ENCODE measurements at regions not wholly inside any gene's neighbourhood (a gene's known extent, or its start where the extent isn't known, plus 50 kb on each side); places are given as distances from the start of the nearest gene placed in this dataset.
A peak's percentile ranks its signal among the peaks of the same experiment; 100 is the strongest.

GRCh38 chr6:26200918-26201721 is 113.9 kb downstream of the HFE start:
- TF ChIP-seq CTCF (IDR thresholded peaks at IDR 0.05): no peak
- H3K9me3 Mint-ChIP-seq (ENCODE audit: low read depth): no peaks in the 10 kb centered on the region
- peaks cover 38% of the 10 kb centered on the region for H3K4me1 Mint-ChIP-seq (ENCODE audit: low read depth)
- no peak overlapping the region for H3K27ac Mint-ChIP-seq (ENCODE audit: unreplicated experiment)
- H3K27me3 Mint-ChIP-seq (ENCODE audit: low read depth): no peaks in the 10 kb centered on the region
- no peaks in the 10 kb centered on the region for H3K36me3 Mint-ChIP-seq (ENCODE audit: low read depth)
- no peak overlapping the region for H3K4me3 Mint-ChIP-seq (ENCODE audit: unreplicated experiment)
- DNase-seq (ENCODE audit: low spot score): no peak

GRCh38 chr6:26202201-26202611 is 115.0 kb downstream of the HFE start:
- H3K27ac Mint-ChIP-seq (ENCODE audit: unreplicated experiment): no peak overlapping the region
- H3K4me1 Mint-ChIP-seq (ENCODE audit: low read depth): peaks cover 30% of the 10 kb centered on the region

GRCh38 chr6:26202811-26203583 is 115.8 kb downstream of the HFE start:
- H3K4me3 Mint-ChIP-seq (ENCODE audit: unreplicated experiment): peak overlapping the region; percentile 23

More at GRCh38 chr6:26202201-26202611, 115.0 kb downstream of the HFE start:
- no peak for TF ChIP-seq CTCF (IDR thresholded peaks at IDR 0.05)
- no peak for DNase-seq (ENCODE audit: low spot score)
- no peak overlapping the region for H3K4me3 Mint-ChIP-seq (ENCODE audit: unreplicated experiment)
- no peaks in the 10 kb centered on the region for H3K27me3 Mint-ChIP-seq (ENCODE audit: low read depth)
- no peaks in the 10 kb centered on the region for H3K9me3 Mint-ChIP-seq (ENCODE audit: low read depth)
- no peaks in the 10 kb centered on the region for H3K36me3 Mint-ChIP-seq (ENCODE audit: low read depth)

GRCh38 chr6:26204332-26205160 is 117.3 kb downstream of the HFE start:
- H3K4me1 Mint-ChIP-seq (ENCODE audit: low read depth): peaks cover 17% of the 10 kb centered on the region
- no peaks in the 10 kb centered on the region for H3K27me3 Mint-ChIP-seq (ENCODE audit: low read depth)
- TF ChIP-seq CTCF (IDR thresholded peaks at IDR 0.05): peak; percentile 68
- no peaks in the 10 kb centered on the region for H3K36me3 Mint-ChIP-seq (ENCODE audit: low read depth)
- H3K27ac Mint-ChIP-seq (ENCODE audit: unreplicated experiment): no peak overlapping the region
- DNase-seq (ENCODE audit: low spot score): no peak
- H3K9me3 Mint-ChIP-seq (ENCODE audit: low read depth): no peaks in the 10 kb centered on the region
- no peak overlapping the region for H3K4me3 Mint-ChIP-seq (ENCODE audit: unreplicated experiment)

More at GRCh38 chr6:26202811-26203583, 115.8 kb downstream of the HFE start:
- DNase-seq (ENCODE audit: low spot score): no peak
- Mint-ChIP-seq H3K36me3 (ENCODE audit: low read depth) (no peaks in the 10 kb centered on the region), H3K4me1 (ENCODE audit: low read depth) (peaks cover 24% of the 10 kb centered on the region), H3K27ac (ENCODE audit: unreplicated experiment) (peak overlapping the region; percentile 14), H3K27me3 (ENCODE audit: low read depth) (no peaks in the 10 kb centered on the region), H3K9me3 (ENCODE audit: low read depth) (no peaks in the 10 kb centered on the region)
- no peak for TF ChIP-seq CTCF (IDR thresholded peaks at IDR 0.05)

GRCh38 chr6:26205161-26205624 is 118.0 kb downstream of the HFE start:
- Mint-ChIP-seq H3K36me3 (ENCODE audit: low read depth) (no peaks in the 10 kb centered on the region), H3K27ac (ENCODE audit: unreplicated experiment) (no peak overlapping the region), H3K9me3 (ENCODE audit: low read depth) (no peaks in the 10 kb centered on the region), H3K4me1 (ENCODE audit: low read depth) (peaks cover 10% of the 10 kb centered on the region), H3K27me3 (ENCODE audit: low read depth) (no peaks in the 10 kb centered on the region), H3K4me3 (ENCODE audit: unreplicated experiment) (no peak overlapping the region)
- DNase-seq (ENCODE audit: low spot score): no peak
- no peak for TF ChIP-seq CTCF (IDR thresholded peaks at IDR 0.05)
